ENCODE measurements at regions not wholly inside any gene's neighbourhood (a gene's known extent, or its start where the extent isn't known, plus 50 kb on each side); places are given as distances from the start of the nearest gene placed in this dataset.

GRCh38 chr13:65768545-65768944 lies 1461.6 kb downstream of the PCDH9 start:
- 3% methylated on average over 4 of the region's 6 CpGs for WGBS (ENCODE audit: low lambda C conversion rate)
- ChIA-PET POLR2A (no interaction called here), CTCF (ENCODE audit: low intra/inter-chr PET ratio, low total read pairs) (no interaction called here)
- DNase-seq (ENCODE audit: low spot score) (no peak), FAIRE-seq (no peak), ATAC-seq (no peak)
- Histone ChIP-seq H3K27ac (ENCODE audit: extremely low read length, insufficient read depth, low read length) (no peak overlapping the region), H3K9me3 (ENCODE audit: low read length) (peaks cover 21% of the 10 kb centered on the region), H3K4me1 (ENCODE audit: insufficient read depth, low read length) (no peaks in the 10 kb centered on the region), H3K9ac (ENCODE audit: insufficient read depth, low read depth, low read length) (no peak overlapping the region), H3K4me2 (ENCODE audit: low read depth, low read length) (no peak overlapping the region), H3K27me3 (ENCODE audit: control insufficient read depth in 1 of 2, insufficient read depth in 2 of 2, low read length in 2 of 2) (no peaks in the 10 kb centered on the region), H2AFZ (ENCODE audit: low read length) (no peak overlapping the region), H4K20me1 (ENCODE audit: insufficient read depth, low read length) (no peaks in the 10 kb centered on the region), H3K79me2 (ENCODE audit: insufficient read depth, low read length) (no peaks in the 10 kb centered on the region), H3K36me3 (replicated peaks in 1 of 2; ENCODE audit: control insufficient read depth in 1 of 2, insufficient read depth in 2 of 2, low read length in 2 of 2) (no peaks in the 10 kb centered on the region), H3K4me3 (replicated peaks in 1 of 3; ENCODE audit: insufficient read depth in 1 of 3, low read depth in 2 of 3, low read length in 3 of 3) (no peak overlapping the region)
- in situ Hi-C loops (cut with HindIII; ENCODE audit: extremely low pct_ligation_motif_present, low pct_unique_long_range_greater_than_20kb) = no loop called here
- BruUV-seq (replicated peaks) = no TSS peak
- intact Hi-C loops (cut with micrococcal nuclease; ENCODE audit: unreplicated experiment) = no loop called here
- TF ChIP-seq MYNN (CRISPR knock-in tag; IDR thresholded peaks at IDR 0.05; ENCODE audit: low read depth) (no peak), NFKB2 (CRISPR knock-in tag; IDR thresholded peaks at IDR 0.05; ENCODE audit: borderline replicate concordance) (no peak), ZNF280D (CRISPR knock-in tag; IDR thresholded peaks at IDR 0.05) (no peak), PHF8 (CRISPR knock-in tag; IDR thresholded peaks at IDR 0.05) (no peak), GATAD1 (CRISPR knock-in tag; IDR thresholded peaks at IDR 0.05) (no peak), TCF12 (IDR thresholded peaks at IDR 0.05) (no peak), TCF12 (CRISPR knock-in tag; IDR thresholded peaks at IDR 0.05) (no peak), CREM (IDR thresholded peaks at IDR 0.05) (no peak), CREM (CRISPR knock-in tag; IDR thresholded peaks at IDR 0.05) (no peak), ZNF138 (CRISPR knock-in tag; IDR thresholded peaks at IDR 0.05; ENCODE audit: low read depth) (no peak), ZBTB40 (IDR thresholded peaks at IDR 0.05) (no peak), ZBTB40 (CRISPR knock-in tag; IDR thresholded peaks at IDR 0.05) (no peak), ZC3H4 (CRISPR knock-in tag; IDR thresholded peaks at IDR 0.05; ENCODE audit: borderline replicate concordance) (no peak), CHD2 (IDR thresholded peaks at IDR 0.05; ENCODE audit: low read depth, low read length) (no peak), GABPB1 (CRISPR knock-in tag; IDR thresholded peaks at IDR 0.05) (no peak), ZNF790 (CRISPR knock-in tag; IDR thresholded peaks at IDR 0.05; ENCODE audit: borderline replicate concordance) (no peak)
